OCI-LY3 (cell line): ENCODE measurements at regions not wholly inside any gene's neighbourhood (a gene's known extent, or its start where the extent isn't known, plus 50 kb on each side); places are given as distances from the start of the nearest gene placed in this dataset.

ENCODE experiments used
- H2AFZ ChIP-seq: fragments of 200-600, 300-600 bp; shearing (Covaris generic); 2 replicates; pipeline ENCODE4 v1.6.0; 2014; ENCODE audit warnings: antibody characterized with exemption, low read depth, low read length
- H3K27ac ChIP-seq: fragments of 200-600, 300-600 bp; sonication (generic); 2 replicates; pipeline ENCODE4 v1.5.1; 2014; ENCODE audit warnings: mild to moderate bottlenecking, low read length, moderate library complexity, mixed read lengths
- H3K27me3 ChIP-seq: fragments of 200-600, 300-600 bp; sonication (generic); 2 replicates; pipeline ENCODE4 v1.6.1; 2014; ENCODE audit warnings: low read depth, low read length, mixed read lengths
- H3K36me3 ChIP-seq: fragments of 200-600, 300-600 bp; sonication (generic); replicated peaks from 2 replicates; pipeline ENCODE3; 2014; ENCODE audit warnings: low read depth, low read length, mixed read lengths
- H3K4me1 ChIP-seq: fragments of 300-600, 200-600 bp; sonication (generic); 2 replicates; pipeline ENCODE4 v1.6.1; 2014; ENCODE audit warnings: low read length, mixed read lengths
- H3K4me2 ChIP-seq: fragments of 200-600, 300-600 bp; sonication (generic); 2 replicates; pipeline ENCODE4 v1.6.1; 2014; ENCODE audit warnings: low read length, mixed read lengths
- H3K4me3 ChIP-seq: fragments of 300-600, 200-600 bp; sonication (generic); 2 replicates; pipeline ENCODE4 v1.5.1; 2014; ENCODE audit warnings: antibody characterized with exemption, mild to moderate bottlenecking, low read length, moderate library complexity
- H3K79me2 ChIP-seq: fragments of 300-600, 200-600 bp; shearing (Covaris generic); 2 replicates; pipeline ENCODE4 v1.6.1; 2014; ENCODE audit warnings: mild to moderate bottlenecking, low read length, mixed read lengths
- H3K9ac ChIP-seq: fragments of 300-600, 200-600 bp; shearing (Covaris generic); 2 replicates; pipeline ENCODE4 v1.6.0; 2014; ENCODE audit warnings: mild to moderate bottlenecking, low read length, moderate library complexity
- H3K9me3 ChIP-seq: fragments of 200-600, 300-600 bp; shearing (Covaris generic); 2 replicates; pipeline ENCODE4 v1.6.1; 2014; ENCODE audit warnings: low read length, mixed read lengths; ENCODE audit not compliant: insufficient read depth
- H4K20me1 ChIP-seq: fragments of 200-600, 300-600 bp; sonication (generic); 2 replicates; pipeline ENCODE4 v1.6.1; 2016; ENCODE audit warnings: low read length, mixed read lengths; ENCODE audit not compliant: insufficient read depth
- EZH2phosphoT487 ChIP-seq: fragments of 200-600 bp; shearing (Covaris generic); IDR thresholded peaks from 2 replicates; pipeline ENCODE4 v1.6.1; 2018; ENCODE audit warnings: antibody characterized with exemption, mixed run types, low read depth
- TF ChIP-seq, protein P1 (sequence below): fragments of 200-600, 300-600 bp; sonication (generic); IDR thresholded peaks from 2 replicates; pipeline ENCODE4 v1.5.1; 2014; ENCODE audit warnings: antibody characterized with exemption, low read length, low read depth

DNA sequence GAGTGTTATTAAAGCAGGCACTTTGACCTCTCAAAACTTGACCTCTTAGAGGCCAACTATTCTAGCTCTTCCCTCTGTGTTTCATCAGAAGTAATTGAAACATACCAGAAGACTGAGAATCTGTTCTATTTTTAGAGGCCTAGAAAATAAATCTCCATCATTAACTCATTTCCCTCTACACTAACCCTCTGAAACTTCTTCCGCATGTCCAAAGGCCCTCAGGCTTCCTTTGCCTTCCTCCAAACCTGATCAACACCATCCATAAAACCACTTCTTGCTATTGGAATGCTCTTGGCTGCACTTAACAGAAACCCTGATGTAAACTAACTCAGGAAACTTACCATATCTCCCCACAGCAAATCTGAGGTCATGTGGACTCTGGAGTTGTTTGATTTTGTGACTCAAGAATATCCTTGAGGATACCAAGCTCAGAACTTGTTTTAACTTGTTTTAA lies 196.4 kb downstream of the RPAP3 start:
- H3K27me3 ChIP-seq = no peaks in the 10 kb centered on the region
- no peak overlapping the region for H3K4me3 ChIP-seq
- TF ChIP-seq, protein P1, sequence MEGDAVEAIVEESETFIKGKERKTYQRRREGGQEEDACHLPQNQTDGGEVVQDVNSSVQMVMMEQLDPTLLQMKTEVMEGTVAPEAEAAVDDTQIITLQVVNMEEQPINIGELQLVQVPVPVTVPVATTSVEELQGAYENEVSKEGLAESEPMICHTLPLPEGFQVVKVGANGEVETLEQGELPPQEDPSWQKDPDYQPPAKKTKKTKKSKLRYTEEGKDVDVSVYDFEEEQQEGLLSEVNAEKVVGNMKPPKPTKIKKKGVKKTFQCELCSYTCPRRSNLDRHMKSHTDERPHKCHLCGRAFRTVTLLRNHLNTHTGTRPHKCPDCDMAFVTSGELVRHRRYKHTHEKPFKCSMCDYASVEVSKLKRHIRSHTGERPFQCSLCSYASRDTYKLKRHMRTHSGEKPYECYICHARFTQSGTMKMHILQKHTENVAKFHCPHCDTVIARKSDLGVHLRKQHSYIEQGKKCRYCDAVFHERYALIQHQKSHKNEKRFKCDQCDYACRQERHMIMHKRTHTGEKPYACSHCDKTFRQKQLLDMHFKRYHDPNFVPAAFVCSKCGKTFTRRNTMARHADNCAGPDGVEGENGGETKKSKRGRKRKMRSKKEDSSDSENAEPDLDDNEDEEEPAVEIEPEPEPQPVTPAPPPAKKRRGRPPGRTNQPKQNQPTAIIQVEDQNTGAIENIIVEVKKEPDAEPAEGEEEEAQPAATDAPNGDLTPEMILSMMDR = no peak
- TF ChIP-seq EZH2phosphoT487 = no peak
- H3K27ac ChIP-seq = no peak overlapping the region
- H3K4me1 ChIP-seq = no peaks in the 10 kb centered on the region
- H3K4me2 ChIP-seq = no peak overlapping the region
- H3K79me2 ChIP-seq = no peaks in the 10 kb centered on the region
- H4K20me1 ChIP-seq = no peaks in the 10 kb centered on the region
- no peak overlapping the region for H3K9ac ChIP-seq
- 0 out of 2 replicates have a peak, but pooled peaks cover 4% of the 10 kb centered on the region for H3K9me3 ChIP-seq
- H3K36me3 ChIP-seq = no peaks in the 10 kb centered on the region
- no peak overlapping the region for H2AFZ ChIP-seq

DNA sequence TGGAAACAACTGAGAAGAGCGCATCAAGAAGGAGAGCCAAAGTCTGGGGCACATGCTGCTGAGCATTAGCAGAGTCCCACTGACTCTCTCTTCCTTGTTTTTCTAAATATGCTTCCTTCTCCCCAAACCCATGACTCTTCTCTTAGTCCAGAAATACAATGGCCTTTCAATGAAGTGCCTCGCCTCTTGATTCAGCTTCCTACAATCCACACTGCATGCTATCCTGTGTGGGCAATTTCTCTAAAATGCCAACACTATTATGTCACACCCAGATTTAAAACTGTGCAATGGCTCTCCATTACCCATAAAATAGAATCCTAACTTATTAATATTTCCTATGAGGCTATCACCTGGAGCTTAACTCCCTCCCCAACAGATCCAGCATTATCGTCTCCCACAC lies 198.6 kb downstream of the RPAP3 start:
- no peak for TF ChIP-seq EZH2phosphoT487
- TF ChIP-seq, protein P1 = no peak
- Histone ChIP-seq H3K9ac (no peak overlapping the region), H3K9me3 (no peaks in the 10 kb centered on the region), H3K27ac (no peak overlapping the region), H2AFZ (no peak overlapping the region), H3K4me3 (no peak overlapping the region), H3K27me3 (no peaks in the 10 kb centered on the region), H3K4me2 (no peak overlapping the region), H3K36me3 (no peaks in the 10 kb centered on the region), H3K79me2 (no peaks in the 10 kb centered on the region), H3K4me1 (no peaks in the 10 kb centered on the region), H4K20me1 (no peaks in the 10 kb centered on the region)

DNA sequence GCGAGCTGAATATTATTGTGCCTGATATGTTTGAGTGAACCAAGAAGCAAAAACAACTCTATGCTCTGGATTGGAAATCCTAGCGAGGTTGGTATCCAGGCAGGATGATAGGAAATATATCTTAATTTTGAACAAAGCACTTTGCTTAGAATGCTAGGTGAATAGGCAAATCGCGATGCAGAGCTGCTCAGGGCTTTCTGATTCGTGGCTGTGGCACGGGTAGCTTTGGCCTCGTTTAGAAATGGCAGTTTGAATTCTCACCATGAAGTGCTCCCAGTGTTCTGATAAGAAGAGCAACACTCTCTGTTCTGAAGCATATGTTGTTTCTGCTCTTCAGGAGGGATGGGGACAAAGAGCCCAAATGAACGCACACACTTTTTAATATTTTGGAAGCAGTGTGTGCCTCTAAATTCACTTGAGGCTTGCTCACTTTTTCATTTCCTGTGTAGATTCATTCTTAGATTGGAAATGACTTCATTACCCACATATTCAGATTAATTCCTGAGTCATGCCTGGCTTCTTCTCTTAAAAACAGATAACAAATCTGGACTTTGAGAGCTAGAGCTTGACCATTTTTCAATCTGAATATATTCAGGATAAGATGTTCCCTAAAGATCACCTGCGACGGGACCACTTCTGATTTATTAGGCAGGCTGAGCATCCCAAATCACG lies 200.9 kb downstream of the RPAP3 start:
- no peak overlapping the region for H3K27ac ChIP-seq
- H4K20me1 ChIP-seq = no peaks in the 10 kb centered on the region
- TF ChIP-seq EZH2phosphoT487 = no peak
- TF ChIP-seq, protein P1 = no peak
- H2AFZ ChIP-seq = no peak overlapping the region
- no peak overlapping the region for H3K4me2 ChIP-seq
- H3K4me3 ChIP-seq = no peak overlapping the region
- no peak overlapping the region for H3K9ac ChIP-seq
- H3K36me3 ChIP-seq = no peaks in the 10 kb centered on the region
- no peaks in the 10 kb centered on the region for H3K79me2 ChIP-seq
- H3K4me1 ChIP-seq = no peaks in the 10 kb centered on the region
- H3K9me3 ChIP-seq = no peaks in the 10 kb centered on the region
- no peaks in the 10 kb centered on the region for H3K27me3 ChIP-seq

DNA sequence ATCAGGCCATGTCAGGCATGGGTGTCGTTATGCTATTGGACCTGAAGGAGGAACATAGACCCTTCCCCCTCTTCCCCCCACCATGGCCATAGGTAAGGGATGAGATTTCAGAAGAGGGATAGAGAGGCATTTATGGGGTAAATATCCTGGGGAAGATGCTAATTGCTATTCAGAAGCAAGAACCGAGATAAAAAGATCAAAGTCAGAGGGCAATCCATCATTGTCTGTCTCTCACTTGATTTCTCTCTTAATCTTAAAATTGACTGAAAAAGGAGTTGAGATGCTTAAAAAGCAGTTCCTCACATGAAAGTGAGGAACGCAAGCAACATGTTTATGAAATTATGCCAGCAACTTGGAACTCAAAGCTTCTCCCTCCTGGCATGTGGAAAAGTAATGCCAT lies 212.0 kb downstream of the RPAP3 start:
- no peak overlapping the region for H3K9ac ChIP-seq
- H3K36me3 ChIP-seq = no peaks in the 10 kb centered on the region
- H3K9me3 ChIP-seq = no peaks in the 10 kb centered on the region
- peaks cover 5% of the 10 kb centered on the region; the same call in 1 of the 2 replicates for H3K27me3 ChIP-seq
- no peak overlapping the region for H2AFZ ChIP-seq
- H3K4me3 ChIP-seq = no peak overlapping the region
- TF ChIP-seq EZH2phosphoT487 = no peak
- TF ChIP-seq, protein P1 = no peak
- no peaks in the 10 kb centered on the region for H4K20me1 ChIP-seq
- no peak overlapping the region for H3K27ac ChIP-seq
- H3K4me2 ChIP-seq = no peak overlapping the region
- no peaks in the 10 kb centered on the region for H3K4me1 ChIP-seq
- no peaks in the 10 kb centered on the region for H3K79me2 ChIP-seq
